Fibroblast of the conjunctiva (primary cell): ENCODE measurements at regions not wholly inside any gene's neighbourhood (a gene's known extent, or its start where the extent isn't known, plus 50 kb on each side); places are given as distances from the start of the nearest gene placed in this dataset.
"Not testable (repeated sequence)": the region's sequence is repeated elsewhere in the genome, so short reads cannot be mapped to it uniquely, and the experiment has no call there.

ENCODE experiments used
- DNase-seq: peaks from one replicate; pipeline ENCODE4 v3.0.0-alpha.2; 2010; ENCODE audit warnings: low read depth

DNA sequence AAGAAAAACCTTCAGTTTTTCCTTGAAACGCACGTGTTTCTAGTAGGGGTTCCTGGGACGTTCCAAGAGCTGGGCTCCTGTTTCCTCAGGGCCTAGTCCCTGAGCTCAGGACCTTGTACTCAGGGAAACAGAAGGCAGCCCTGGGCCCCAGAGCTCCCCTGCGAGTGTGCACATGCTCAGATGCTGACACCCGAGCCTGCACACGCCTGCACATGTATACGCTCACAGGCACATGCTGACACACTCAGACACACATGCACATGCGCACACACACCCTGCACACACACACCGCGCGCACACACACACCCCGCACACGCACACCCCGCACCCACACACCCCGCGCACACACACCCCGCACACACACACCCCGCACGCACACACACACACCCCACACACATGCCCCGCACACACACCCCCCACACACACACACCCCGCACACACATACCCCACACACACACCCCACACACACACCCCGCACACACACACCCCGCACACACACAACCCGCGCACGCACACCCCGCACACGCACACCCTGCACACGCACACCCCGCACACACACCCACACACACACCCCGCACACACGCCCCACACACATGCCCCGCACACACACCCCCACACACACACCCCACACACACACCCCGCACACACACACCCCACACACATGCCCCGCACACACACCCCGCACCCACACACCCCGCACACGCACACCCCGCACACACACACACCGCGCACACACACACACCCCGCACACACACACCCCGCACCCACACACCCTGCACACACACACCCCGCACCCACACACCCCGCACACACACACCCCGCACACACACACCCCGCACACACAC, 52.2 kb downstream of the CALML3 start:
- DNase-seq: no peak

DNA sequence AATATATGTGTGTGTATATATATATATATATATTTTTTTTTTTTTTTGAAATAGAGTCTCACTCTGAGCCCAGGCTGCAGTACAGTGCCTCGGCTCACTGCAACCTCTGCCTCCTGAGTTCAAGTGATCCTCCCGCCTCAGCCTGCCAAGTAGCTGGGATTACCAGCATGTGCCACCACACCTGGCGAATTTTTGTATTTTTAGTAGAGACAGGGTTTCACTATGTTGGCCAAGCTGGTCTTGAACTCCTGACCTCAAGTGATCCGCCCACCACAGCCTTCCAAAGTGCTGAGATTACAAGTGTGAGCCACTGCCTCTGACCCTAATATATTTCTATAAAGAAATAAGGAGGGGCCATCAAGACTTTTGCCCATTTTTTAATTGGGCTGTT, 55.3 kb downstream of the CALML3 start:
- not testable (repeated sequence) for DNase-seq

DNA sequence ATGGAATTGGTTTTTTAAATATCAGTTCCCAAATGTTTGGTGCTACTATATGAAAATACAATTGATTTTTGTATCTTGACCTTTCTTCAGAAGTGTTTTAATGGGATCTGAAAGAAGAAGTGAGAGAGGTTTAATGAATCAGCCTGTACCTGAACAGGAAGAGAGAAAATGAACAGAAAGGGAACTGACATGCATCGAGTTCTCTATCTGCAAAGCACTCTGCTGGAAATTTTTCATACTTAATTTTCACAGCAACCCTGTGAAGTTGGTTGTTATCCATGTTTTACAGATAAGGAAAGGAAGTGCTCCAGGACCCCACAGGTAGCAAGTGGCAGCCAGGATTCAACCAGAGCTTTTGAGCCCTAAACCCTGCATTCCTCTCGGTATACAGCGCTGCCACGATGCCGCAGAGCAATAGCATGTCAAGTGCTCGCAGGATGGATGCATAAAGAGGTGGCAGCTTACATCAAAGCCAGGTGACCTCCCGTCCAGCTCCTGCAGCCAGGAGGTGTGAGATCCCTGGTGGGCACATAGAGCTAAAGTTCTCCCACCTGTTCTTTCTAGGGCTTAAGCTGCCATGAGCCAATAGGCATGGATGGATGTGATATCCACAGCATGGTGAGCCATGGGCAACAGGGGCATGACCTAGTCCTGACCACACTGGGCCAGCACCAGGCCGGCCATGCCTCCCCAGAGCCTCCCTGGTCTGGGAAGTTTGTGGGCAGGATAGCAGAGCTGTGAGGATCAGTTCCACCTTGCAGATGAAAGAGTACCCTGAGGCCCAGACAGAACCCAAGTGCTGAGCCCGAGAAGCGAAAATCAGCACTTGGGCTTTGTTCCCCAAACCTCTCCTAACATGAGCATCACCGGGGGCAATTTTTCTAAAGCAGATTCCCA, 57.2 kb downstream of the CALML3 start:
- DNase-seq: no peak

DNA sequence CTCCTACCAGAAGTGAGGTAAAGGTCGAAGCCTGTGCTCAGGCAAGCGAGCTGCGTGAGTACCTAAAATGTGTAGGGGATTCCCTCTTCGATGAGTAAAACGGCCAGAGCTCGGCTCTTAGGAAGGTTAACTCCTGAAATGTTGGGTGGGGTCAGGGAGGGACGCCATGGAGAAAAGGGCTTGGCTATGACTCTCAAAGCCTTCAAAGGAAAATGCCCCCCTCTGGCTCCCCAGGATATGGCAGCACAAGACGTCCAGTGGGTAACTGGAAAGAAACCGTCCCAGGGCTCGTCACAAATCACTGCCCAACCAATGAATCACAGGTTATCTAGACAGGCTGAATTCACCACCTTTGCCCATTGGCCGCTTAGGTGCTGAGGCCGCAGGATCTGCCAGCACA, 58.0 kb downstream of the CALML3 start:
- no peak for DNase-seq

DNA sequence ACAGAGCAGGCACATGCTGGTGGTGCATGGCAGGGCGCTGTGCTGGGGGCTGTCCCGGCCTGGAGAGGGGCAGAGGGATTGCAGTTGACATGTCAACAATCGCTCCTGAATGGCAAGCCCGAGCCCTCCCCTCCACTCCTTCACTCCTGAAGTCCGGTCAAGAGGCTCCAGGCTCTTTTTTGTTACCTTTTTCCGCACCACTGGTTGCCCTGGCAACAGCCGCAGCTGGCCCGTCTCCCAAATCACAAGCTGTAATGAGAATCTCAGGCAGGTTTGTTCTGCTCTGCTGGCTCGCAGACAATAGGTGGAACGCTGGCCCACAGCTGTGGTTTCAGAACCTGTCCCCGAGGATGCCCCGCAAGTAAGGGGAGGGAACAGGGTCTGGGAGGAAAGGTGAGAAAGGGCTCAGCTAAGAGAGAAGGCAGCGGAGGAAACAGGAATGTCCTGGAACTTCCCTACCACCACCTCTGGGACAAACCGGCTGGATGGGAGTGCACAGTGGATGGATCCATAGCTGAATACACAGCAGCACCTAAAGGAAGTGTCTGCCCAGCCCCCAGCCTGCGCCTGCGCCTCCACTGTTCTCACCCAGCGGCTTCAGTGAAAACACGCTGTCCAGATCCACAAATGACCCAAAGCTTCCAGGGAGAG, 58.9 kb downstream of the CALML3 start:
- no peak for DNase-seq

DNA sequence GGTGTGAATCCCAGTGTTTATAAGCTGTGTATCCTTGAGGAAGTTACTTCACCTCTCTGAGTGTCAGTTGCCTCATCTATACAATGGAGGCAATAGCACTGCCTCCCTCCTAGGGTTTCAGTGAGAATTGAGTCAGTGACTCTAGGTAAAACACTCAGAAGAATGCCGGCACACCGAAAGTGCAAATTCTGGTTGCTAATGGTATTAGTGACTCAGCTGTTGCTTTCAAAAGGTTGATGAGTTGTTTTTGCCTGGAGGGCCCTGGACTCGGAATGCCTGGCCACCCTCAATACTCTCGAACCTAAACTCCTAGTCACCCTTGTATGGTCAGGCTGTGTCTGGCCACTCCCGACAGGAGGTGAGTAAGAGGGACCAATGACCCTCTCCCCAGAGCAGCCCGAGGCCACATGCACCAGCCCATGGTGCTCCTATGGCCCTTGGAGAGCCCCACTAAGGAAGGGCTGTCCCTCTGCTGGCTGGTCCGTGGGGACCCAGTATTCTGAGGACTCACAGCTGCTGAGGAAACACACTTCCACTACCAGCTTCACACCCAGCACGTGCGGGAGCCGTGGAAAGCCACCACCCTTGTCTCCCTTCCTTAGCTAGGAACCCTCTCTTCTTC, 60.2 kb downstream of the CALML3 start:
- DNase-seq: peak; percentile 30

DNA sequence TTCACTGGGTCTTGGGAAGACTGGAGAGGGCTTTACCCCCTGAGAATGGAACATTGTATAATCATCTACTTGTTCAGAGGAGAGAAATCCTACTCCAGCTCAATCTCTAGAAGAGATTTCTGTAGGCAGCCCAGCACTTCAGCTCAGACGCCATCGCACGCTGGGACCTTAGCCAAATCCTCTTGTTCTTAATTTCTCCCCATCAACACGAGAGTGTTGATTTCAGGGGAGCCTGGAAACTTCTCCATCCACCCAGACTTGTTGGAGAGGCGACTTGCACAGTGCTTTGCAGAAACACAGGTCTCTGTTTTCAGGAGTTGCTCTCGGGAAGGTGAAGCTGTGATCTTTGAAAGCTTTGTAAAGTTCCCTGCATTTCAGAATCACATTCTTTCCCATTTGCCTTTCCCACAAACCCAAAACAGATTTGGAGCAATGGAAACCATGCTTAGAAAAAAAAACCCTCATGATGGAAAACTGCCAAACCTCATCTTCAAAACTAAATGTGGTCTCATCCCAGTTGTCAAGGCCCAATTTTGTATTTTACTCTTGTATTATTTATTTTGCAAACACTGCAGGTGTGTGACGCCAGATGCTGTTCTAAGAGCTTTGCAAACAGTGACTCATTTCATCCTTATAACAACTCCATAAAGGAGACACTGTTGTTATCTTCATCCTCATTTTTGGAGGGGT, 60.9 kb downstream of the CALML3 start:
- DNase-seq: no peak

DNA sequence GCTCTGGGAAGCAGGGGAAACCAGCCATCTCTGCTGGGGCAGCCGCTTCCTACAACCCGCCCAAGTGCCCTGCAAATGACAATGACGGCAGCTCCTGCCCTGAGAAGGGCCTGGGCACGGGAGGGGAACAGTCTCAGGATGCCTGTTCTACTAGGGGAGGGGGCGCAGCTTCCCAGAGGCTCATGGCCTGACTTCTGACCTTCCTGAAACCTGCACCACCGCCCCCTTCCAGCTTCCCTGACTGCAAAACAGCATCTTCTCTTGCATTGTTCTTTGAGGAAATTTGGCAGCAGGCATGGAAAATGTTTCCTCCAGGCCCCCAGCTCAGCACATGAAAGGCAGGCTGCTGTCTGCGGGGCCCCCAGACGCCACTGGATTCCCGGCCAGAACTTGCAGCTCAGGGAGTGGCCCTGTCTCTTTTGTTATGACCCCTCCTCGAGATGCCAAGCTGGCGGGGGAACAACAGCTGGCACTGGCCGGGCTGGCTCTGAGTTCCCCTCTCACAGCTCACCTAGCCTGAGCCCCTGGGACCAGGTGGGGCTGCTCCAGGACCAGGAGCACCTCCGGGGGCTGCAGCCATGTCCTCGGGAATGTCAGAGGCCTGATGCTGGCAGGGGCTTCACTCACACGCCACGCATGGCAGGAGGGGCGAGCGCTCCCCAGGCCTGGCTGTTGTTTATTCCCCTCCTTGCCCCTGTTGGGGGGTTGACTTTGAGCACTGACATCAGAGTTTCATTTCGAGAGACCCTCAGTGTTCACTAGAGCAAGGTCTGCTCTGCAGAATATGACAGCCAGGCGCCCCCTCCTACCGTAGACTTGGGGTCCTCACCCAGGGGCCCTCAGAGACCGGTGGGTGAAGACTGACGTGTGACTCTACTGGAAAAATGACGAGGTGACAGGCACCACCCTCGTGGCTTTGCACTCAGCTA, 62.7 kb downstream of the CALML3 start:
- DNase-seq: no peak

DNA sequence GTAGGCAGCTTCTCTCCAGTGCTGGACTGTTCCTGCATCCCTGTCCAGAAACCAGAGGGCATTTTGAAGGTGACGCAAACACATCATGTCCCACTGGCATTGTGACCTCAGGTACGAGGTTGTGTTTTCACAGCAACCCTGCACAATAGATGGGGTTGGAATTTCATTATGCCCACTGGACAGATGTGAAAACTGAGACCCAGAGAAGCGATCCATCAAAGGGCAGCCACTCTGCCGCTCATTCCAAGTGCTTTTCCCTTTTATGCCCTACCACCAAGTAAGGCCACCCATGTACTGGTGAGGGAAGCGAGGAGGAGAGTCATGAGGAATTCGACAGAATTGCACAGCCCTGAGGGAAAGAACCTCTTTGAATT, 63.3 kb downstream of the CALML3 start:
- DNase-seq: no peak

DNA sequence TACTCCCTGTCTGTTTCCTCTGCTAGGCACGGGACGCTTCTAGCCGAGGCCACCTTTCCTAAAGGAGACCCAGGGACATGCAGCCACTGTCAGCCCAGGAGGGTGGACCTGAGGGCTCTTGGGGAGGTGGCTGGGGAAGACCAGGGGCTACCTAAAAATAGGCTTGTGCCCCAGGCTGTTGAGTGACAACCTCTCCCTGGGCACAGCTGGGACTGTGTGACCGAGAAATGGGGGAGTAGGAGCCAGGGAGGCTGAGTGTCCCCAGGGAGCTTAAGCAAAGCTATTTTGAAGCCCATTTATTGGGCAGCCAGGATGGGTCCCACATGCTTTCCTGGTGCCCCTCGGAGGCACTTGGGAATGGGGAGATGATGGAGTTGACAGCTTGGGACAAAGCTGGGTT, 63.8 kb downstream of the CALML3 start:
- DNase-seq: no peak
